ENCODE measurements at regions not wholly inside any gene's neighbourhood (a gene's known extent, or its start where the extent isn't known, plus 50 kb on each side); places are given as distances from the start of the nearest gene placed in this dataset.

GRCh38 chr10:128848810-128849209 lies 618.2 kb upstream of the MGMT start:
- no peak overlapping the region for H3K9ac ChIP-seq (ENCODE audit: insufficient read depth in 1 of 2, low read depth in 2 of 2, low read length in 2 of 2)
- in situ Hi-C loops (cut with MboI) (no loop called here), intact Hi-C loops (cut with micrococcal nuclease) (no loop called here)
- H3K9me3 ChIP-seq (replicated peaks; ENCODE audit: control insufficient read depth, insufficient read depth, low read depth, low read length): no peaks in the 10 kb centered on the region
- WGBS (ENCODE audit: insufficient coverage, low coverage, missing lambda C conversion rate): 0% methylated on average over 4 of the region's 5 CpGs
- DNase-seq (ENCODE audit: extremely low read depth in 1 of 4, low spot score in 3 of 4): no peak
- no peak for FAIRE-seq
- ChIA-PET CTCF (ENCODE audit: low intra/inter-chr PET ratio) (no interaction called here), POLR2A (no interaction called here)
- TF ChIP-seq GTF3C2 (IDR thresholded peaks at IDR 0.05; ENCODE audit: borderline replicate concordance, extremely low read depth, insufficient read length) (no peak), PHF21A (IDR thresholded peaks at IDR 0.05; ENCODE audit: borderline replicate concordance, low read depth) (no peak), MEIS2 (IDR thresholded peaks at IDR 0.05; ENCODE audit: partially characterized antibody) (no peak), PRDM10 (IDR thresholded peaks at IDR 0.05; ENCODE audit: partially characterized antibody) (no peak)
- no peaks in the 10 kb centered on the region for H4K20me1 ChIP-seq (replicated peaks; ENCODE audit: control insufficient read depth, insufficient read depth, low read length)
- peaks cover 0 to 19% of the 10 kb centered on the region in 2 experiments; a peak in 4 of 5 replicates for H3K27me3 ChIP-seq (ENCODE audit: control insufficient read depth in 2 of 2, insufficient read depth in 2 of 2, low read length in 2 of 2)
- H3K79me2 ChIP-seq (ENCODE audit: control insufficient read depth, insufficient read depth, low read length): no peaks in the 10 kb centered on the region
- ATAC-seq: no peak
- H2AFZ ChIP-seq (ENCODE audit: low read depth, low read length): no peak overlapping the region
- H3K9me1 ChIP-seq (ENCODE audit: control insufficient read depth, insufficient read depth, low read length): no peaks in the 10 kb centered on the region
- H3K27ac ChIP-seq (ENCODE audit: extremely low read depth, low read depth, low read length): no peak overlapping the region
- no peak overlapping the region for H3K4me2 ChIP-seq (ENCODE audit: insufficient read depth, low read length)
- no peak overlapping the region for H3K4me3 ChIP-seq
- BruUV-seq (replicated peaks): no TSS peak
- no peaks in the 10 kb centered on the region for H3K36me3 ChIP-seq (ENCODE audit: control insufficient read depth, insufficient read depth, low read length)
- H3K4me1 ChIP-seq (replicated peaks in 1 of 2; ENCODE audit: control insufficient read depth in 2 of 2, insufficient read depth in 2 of 2, low read length in 2 of 2): no peaks in the 10 kb centered on the region

Data from K562 (cell line).